HL-60/S4 treated with phorbol 12-myristate 13-acetate at 8.2 ng/mL for 4 days and 3 days (cell line): ENCODE measurements at regions not wholly inside any gene's neighbourhood (a gene's known extent, or its start where the extent isn't known, plus 50 kb on each side); places are given as distances from the start of the nearest gene placed in this dataset.

Source experiments
- in situ Hi-C: fragments of 300-500 bp; cut with MboI; formaldehyde crosslinking; loops from 2 replicates; pipeline ENCODE4 v1.15.0; 2022; ENCODE audit warnings: low sequenced_read_pairs

DNA sequence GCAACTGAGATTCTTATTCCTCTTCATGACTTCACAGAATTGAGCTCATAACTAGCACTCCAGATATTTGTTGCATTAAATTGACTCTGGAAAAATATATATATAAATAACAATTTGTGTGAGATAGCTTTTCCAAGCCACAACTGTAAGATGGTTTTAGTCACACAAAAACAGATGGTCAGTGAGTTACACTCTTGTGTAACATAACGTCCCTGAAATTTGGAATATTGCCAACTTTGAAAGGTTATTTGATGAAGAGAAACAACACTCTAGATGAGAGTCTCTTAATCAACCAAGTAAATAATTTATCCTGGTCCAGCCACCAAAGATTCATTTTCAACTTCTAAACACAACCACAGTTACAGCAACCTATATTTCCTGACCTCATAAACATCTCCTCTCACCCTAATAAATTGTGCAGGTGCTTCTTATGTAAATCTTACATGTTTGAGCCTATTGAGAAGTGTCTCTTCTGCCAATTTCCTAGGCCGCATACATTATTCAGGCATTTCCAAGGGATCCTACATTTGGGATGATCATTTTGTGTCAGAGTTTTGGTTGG lies 84.9 kb upstream of the ACP3 start:
- in situ Hi-C loops: no loop called here

DNA sequence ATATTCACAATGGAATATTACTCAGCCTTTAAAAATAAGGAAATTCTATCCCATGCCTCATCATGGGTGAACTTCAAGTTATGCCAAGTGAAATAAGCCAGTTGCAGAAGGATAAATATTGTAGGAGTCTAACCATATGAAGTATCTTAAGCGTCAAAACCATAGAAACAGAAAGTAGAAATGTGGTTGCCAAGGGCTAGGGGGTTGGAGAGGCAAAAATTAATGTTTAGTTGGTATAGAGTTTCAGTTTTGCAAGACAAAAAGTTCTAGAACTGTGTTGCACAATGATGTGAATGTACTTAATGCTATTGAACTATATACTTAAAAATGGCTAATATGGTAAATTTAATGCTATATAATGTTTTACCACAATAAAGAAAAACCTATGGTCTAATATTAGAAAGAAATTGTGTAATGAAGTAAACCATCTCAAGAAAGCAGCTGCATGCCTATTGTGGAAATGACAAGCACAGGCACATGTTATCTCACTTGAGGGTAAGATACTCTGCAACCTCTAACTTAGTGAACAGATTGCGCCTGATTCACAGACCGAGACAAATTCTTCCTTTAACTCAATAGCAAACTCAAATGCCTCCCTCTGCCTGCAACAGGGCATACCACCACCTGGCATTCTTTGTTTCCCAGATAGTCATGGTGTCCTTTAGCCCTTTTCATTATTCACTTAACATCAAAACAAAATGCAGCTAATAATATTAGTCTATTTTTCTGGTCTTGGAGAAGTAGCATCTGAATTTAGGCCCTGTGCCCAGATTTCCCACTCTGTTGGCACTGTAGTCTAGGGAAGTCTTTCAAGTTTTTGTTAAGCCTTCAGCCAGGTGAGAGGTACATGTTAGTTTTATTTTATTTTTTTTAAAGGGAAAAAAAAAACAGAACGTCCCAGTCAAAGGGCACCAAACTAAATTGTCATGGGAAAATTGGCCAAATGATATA lies 80.2 kb upstream of the ACP3 start:
- in situ Hi-C loops: no loop called here

DNA sequence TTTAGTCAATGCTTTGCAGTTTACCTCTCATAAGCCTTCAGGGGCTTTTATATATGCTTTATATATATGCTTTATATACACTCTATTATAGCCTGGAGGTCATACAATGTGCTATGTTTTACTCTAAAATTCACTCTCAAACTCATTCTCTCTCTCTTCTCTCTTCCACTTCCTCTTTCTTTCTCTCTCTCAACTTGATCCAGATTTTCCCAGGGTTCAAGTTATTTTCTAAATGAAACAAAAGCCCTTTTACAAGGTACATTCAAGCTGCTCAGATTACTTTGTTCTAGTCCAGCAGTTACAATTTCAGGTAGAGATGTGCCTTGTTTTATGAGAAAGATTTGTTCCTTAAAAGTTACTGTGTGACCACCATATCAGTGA lies 79.6 kb upstream of the ACP3 start:
- in situ Hi-C loops: no loop called here

DNA sequence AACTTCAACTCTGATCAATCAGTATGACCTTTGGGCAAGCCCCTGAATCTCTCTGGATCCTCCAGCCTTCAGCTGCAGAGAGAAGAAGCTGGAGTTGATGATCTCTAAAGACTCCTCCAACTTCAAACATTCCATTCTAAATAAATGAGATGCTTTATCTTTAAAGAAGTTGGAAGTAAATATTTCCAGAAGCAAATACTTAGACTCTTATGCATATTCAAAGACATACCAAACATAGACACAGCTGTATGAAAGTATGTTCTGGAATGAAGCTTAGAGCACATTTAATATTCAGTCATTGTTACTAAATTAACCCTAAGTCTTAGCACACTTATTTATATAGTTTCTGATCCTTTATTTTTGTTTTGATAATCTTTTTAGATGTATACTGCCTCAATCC lies 77.6 kb upstream of the ACP3 start:
- in situ Hi-C loops: no loop called here

DNA sequence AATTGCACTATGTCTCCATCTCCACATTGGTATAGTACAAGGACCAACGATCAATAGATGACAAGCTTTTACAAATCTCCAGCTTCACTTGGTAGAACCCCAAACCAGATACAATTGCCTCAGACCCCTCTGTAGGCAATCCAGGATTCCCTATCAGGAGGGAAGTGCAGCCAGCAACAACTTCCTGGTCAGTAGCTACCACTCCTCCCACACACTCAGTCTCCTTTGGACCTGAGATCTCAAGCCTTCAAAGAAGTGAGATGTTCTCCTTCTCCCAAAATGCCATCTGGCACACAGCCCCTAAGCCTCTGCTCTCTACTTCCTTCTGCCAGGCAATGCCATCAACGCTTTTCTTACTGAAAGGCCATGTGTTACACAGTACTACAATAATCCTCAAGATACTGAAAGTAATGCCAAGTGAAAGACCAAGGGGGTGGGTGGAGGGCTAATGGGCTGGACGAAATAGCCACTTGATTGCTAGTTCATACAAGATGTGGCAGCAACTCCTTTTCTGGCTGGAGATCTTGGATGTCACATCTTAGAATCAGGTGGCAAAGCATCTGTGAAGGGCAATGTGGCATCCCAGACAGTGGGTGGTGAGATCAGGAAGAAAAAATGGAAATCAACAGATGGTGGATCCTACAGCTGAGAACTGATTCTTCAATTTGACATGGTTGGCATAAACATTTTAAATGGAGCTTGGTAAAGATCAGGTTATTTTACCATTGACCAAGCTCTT lies 75.3 kb upstream of the ACP3 start:
- in situ Hi-C loops: no loop called here

DNA sequence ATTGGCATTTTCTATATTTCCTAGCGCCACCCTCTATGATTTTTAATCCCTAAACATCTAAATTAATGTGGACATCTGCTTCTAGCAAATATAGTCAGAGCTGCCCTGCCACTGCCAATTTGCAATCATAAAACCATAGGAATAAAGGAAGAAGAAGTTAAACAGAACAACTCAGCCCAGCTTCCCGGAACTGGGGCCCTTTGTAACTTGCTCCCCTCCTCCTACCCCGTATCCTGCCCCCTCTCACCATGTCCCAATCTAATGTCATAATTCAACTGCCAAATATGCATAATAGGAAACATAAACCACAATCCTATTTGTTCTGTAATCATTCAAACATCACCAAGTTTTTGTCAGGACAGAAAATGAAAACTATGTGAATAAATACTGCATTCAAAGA lies 74.4 kb upstream of the ACP3 start:
- in situ Hi-C loops: no loop called here

GRCh38 chr3:132245552-132246142 lies 71.6 kb upstream of the ACP3 start:
- in situ Hi-C loops: no loop called here

DNA sequence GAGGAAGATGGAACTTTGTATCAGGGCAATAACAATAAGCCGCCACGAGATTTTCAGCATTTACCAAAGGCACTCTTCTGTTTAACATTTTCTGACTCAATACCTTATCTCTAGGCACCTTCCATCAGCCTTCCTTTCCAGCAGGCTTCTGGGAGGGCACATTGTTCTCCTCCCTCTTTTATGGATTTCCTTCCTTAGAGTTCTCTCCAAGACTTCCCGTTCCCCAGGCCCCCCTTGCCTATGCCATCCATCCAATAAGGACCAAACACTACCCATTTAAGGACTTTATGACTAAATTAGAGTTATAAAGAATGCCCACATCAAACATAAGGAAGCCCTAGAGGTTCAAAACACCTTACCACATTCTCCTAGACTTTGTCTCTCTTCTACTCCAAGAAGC lies 71.0 kb upstream of the ACP3 start:
- in situ Hi-C loops: no loop called here

- in situ Hi-C loops: no loop called here
Measured at GRCh38 chr3:132247211-132247610, 70.0 kb upstream of the ACP3 start.

DNA sequence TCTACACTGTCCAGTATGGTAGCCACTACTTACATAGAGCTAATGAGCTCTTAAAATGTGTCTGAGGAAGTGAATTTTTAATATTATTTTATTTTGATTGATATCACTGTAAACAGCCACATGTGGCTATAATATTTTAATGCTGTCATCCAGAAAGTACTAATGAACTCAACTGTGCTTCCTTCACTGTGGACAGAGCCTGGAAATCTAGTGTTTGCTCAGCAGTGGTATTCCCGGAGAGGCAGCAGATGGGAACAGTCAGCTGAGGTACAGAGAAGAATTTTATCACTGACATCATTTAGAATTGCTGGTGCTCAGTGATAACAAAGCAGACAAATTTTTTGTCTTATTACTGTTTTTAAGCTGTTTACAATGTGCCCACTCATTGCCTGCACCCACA lies 68.7 kb upstream of the ACP3 start:
- in situ Hi-C loops: no loop called here

GRCh38 chr3:132253262-132253878 lies 63.8 kb upstream of the ACP3 start:
- in situ Hi-C loops: loop anchor here (10.0 kb wide), 1 partner anchor 91 kb away; no protein-coding TSS in a partner anchor

DNA sequence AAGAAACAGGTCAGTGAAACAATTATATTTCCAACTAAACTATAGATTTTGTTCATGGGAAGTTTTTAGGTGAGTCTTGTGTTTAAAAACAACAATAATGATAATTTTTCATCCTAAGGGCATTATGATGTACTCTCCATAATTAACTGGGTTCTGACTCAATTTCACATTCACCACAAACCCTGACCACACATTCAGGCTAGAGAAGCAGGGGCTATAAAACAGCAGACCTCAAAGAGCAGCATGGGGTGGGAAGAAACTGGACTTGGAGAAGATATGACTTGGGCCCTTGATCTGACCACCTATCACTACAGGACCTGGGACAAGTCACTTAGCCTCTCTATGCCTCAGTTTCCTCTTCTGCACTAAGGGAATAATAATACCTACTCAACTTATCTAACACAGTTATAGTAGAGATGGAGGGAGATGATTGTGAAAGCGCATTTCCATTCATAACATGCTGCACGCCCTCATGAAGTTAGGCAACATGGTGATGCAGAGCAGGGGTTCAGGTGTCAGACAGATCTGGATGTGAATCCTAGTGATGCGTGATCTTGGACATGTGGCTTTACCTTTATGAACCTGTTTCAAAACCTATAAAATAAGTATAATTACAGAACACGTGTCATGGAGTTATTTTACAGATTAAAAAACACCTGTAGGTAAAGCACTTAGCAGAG lies 63.0 kb upstream of the ACP3 start:
- in situ Hi-C loops: loop anchor here (10.0 kb wide), 1 partner anchor 91 kb away; no protein-coding TSS in a partner anchor

- in situ Hi-C loops: loop anchor here (10.0 kb wide), 1 partner anchor 90 kb away; no protein-coding TSS in a partner anchor
Measured at GRCh38 chr3:132255041-132255745, 62.0 kb upstream of the ACP3 start.

GRCh38 chr3:132256989-132257388 lies 60.2 kb upstream of the ACP3 start:
- in situ Hi-C loops: loop anchor here (10.0 kb wide), 1 partner anchor 88 kb away; no protein-coding TSS in a partner anchor

DNA sequence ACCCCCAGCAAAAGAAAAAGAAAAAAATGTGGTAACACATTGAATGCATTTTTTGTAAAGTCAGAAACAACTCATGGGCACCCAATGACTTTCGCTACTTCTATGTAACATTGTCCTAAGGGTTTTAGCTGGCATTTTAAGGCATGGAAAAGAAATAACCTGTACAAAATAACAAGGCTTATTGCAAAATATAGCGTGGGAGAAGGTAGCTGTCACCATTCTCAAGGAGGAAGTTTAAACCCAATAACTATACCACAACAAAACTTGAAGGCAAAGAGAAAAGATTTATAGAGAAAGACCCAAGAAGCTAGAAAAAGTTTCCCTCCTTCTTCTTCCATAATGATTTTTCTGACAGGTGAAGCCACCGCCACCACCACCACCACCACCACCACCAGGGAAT lies 55.7 kb upstream of the ACP3 start:
- in situ Hi-C loops: no loop called here

DNA sequence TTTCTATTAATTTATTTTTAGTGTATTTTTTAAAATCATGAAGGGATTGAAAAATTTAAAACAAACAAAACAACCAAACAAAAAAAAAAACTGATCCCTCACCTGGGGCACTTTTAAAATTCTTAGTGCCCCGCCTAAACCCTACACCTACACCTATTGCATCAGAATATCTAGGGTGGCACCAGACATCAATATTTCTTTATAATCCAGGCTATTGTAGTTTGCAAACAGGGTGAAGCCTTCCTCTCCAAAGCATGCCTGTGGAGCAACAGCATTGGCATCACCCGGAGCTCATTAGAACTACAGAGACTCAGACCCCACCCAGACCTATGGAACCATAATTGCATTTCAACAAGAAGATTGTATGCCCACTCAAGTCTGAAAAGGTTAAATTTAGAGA lies 54.9 kb upstream of the ACP3 start:
- in situ Hi-C loops: no loop called here

GRCh38 chr3:132262956-132263355 lies 54.3 kb upstream of the ACP3 start:
- in situ Hi-C loops: no loop called here

DNA sequence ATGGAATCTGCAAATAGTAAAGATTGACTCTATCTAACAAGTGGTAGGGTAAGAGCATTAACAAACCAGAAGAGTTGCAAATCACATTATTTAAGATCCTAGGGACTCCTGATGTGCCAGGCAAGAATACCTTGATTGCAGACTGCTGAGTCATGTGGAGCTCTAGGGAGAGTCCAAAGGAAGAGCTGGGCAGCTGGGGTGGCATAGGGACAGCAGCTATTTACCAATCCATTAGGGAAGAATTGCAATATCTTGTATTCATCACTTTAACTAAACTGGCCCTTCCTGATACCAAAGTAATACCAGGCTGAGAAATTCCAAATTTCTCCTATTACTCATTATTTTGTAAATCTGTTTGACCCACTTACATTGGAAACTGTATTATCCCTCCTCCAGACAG lies 52.2 kb upstream of the ACP3 start:
- in situ Hi-C loops: no loop called here

DNA sequence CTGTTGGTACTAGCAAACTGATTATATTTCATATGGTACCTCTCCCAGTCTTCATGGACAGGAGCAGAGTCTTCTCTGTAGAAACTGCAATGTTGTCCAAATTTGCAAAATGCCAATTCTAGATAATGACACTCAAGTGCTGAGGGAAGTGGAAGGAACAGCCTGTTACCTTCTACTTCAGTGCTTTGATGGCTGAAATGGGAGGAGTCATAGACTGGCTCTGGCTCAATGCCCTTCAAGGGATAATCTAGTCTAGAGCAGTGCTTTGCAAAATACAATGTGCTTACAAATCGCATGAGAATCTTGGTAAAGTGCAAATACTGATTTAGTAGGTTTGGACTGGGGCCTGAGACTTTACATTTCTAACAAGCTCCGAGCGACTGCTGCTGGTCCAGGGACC lies 51.7 kb upstream of the ACP3 start:
- in situ Hi-C loops: no loop called here
